ENCODE measurements at regions not wholly inside any gene's neighbourhood (a gene's known extent, or its start where the extent isn't known, plus 50 kb on each side); places are given as distances from the start of the nearest gene placed in this dataset.

GRCh38 chr18:25814841-25815458 lies 275.5 kb downstream of the SS18 start:
- TF ChIP-seq EZH2 (IDR thresholded peaks at IDR 0.05): no peak
- TF ChIP-seq FOXP2 (optimal IDR thresholded peaks at IDR 0.05; ENCODE audit: control extremely low read depth, extremely low read length, insufficient read depth): no peak

Data from SK-N-MC (cell line).